AG04449 (cell line): ENCODE measurements at regions not wholly inside any gene's neighbourhood (a gene's known extent, or its start where the extent isn't known, plus 50 kb on each side); places are given as distances from the start of the nearest gene placed in this dataset.

Source experiments
- CTCF ChIA-PET: fragments of 350-600 bp; formaldehyde crosslinking; extraction: SDS; loops from one replicate; lab custom pipeline; 2021; ENCODE audit warnings: antibody characterized with exemption; lab: Yijun Ruan, JAX
- POLR2A ChIA-PET: fragments of 400-600, 350-600 bp; formaldehyde crosslinking; extraction: SDS; loops from one replicate; lab custom pipeline; 2020; ENCODE audit warnings: antibody characterized with exemption, inconsistent platforms; lab: Yijun Ruan, JAX
- DNase-seq: peaks from one replicate; pipeline ENCODE4 v3.0.0-alpha.2; 2010; ENCODE audit warnings: low read depth, low spot score
- H3K4me3 ChIP-seq: 2 replicates; pipeline ENCODE4 v1.5.1; 2011; ENCODE audit warnings: low read depth, mild to moderate bottlenecking, control low read depth, low read length
- CTCF ChIP-seq: IDR thresholded peaks from one replicate; pipeline ENCODE4 v1.5.1; 2011; ENCODE audit warnings: mild to moderate bottlenecking, moderate library complexity, low read length, control low read depth, inconsistent platforms; ENCODE audit not compliant: insufficient read depth; ENCODE audit errors: missing control alignments

GRCh38 chr1:5725855-5726585 is 266.2 kb downstream of the NPHP4 start:
- CTCF ChIA-PET, result no interaction called here
- no peak for TF ChIP-seq CTCF
- POLR2A ChIA-PET, result no interaction called here
- H3K4me3 ChIP-seq, result no peak overlapping the region
- DNase-seq, result no peak

- no peak overlapping the region for H3K4me3 ChIP-seq
- ChIA-PET CTCF (no interaction called here), POLR2A (no interaction called here)
- DNase-seq, result no peak
- TF ChIP-seq CTCF, result no peak
Observed at GRCh38 chr1:5725406-5725805, 266.8 kb downstream of the NPHP4 start.

GRCh38 chr1:5724847-5725246 is 267.4 kb downstream of the NPHP4 start:
- ChIA-PET CTCF (no interaction called here), POLR2A (no interaction called here)
- TF ChIP-seq CTCF, result no peak
- no peak overlapping the region for H3K4me3 ChIP-seq
- no peak for DNase-seq

GRCh38 chr1:5722635-5723164 is 269.5 kb downstream of the NPHP4 start:
- TF ChIP-seq CTCF, result no peak
- H3K4me3 ChIP-seq, result no peak overlapping the region
- ChIA-PET POLR2A (no interaction called here), CTCF (no interaction called here)
- DNase-seq, result no peak

GRCh38 chr1:5721634-5722215 is 270.5 kb downstream of the NPHP4 start:
- no peak for DNase-seq
- POLR2A ChIA-PET, result no interaction called here
- CTCF ChIA-PET, result no interaction called here
- no peak for TF ChIP-seq CTCF
- no peak overlapping the region for H3K4me3 ChIP-seq

GRCh38 chr1:5720936-5721335 is 271.3 kb downstream of the NPHP4 start:
- CTCF ChIA-PET, result no interaction called here
- DNase-seq, result no peak
- POLR2A ChIA-PET, result no interaction called here
- TF ChIP-seq CTCF, result no peak
- no peak overlapping the region for H3K4me3 ChIP-seq
